GM18502 (cell line): ENCODE measurements at regions not wholly inside any gene's neighbourhood (a gene's known extent, or its start where the extent isn't known, plus 50 kb on each side); places are given as distances from the start of the nearest gene placed in this dataset.
A peak's percentile ranks its signal among the peaks of the same experiment; 100 is the strongest.

ENCODE experiments used
- ATAC-seq: cut with Tn5 transposase; IDR thresholded peaks from one replicate; pipeline ENCODE4 v1.9.1; 2021; ENCODE audit warnings: mild to moderate bottlenecking; ENCODE audit not compliant: unreplicated experiment, poor library complexity

- ATAC-seq = no peak
Observed at GRCh38 chr13:105030851-105031250, 1504.6 kb downstream of the EFNB2 start.

- ATAC-seq = no peak
Observed at GRCh38 chr13:105019073-105019472, 1516.4 kb downstream of the EFNB2 start.

GRCh38 chr13:105016266-105016665, 1519.2 kb downstream of the EFNB2 start:
- ATAC-seq = no peak

GRCh38 chr13:105008604-105009003, 1526.9 kb downstream of the EFNB2 start:
- no peak for ATAC-seq

GRCh38 chr13:105007166-105007808, 1528.2 kb downstream of the EFNB2 start:
- no peak for ATAC-seq

GRCh38 chr13:104996022-104996421, 1539.4 kb downstream of the EFNB2 start:
- ATAC-seq = no peak

GRCh38 chr13:104993708-104994107, 1541.8 kb downstream of the EFNB2 start:
- ATAC-seq = no peak

GRCh38 chr13:104987621-104988020, 1547.8 kb downstream of the EFNB2 start:
- no peak for ATAC-seq

GRCh38 chr13:104984296-104984818, 1551.1 kb downstream of the EFNB2 start:
- peak; percentile 89 for ATAC-seq

GRCh38 chr13:104983601-104984000, 1551.9 kb downstream of the EFNB2 start:
- ATAC-seq = no peak

- ATAC-seq = no peak
Observed at GRCh38 chr13:104980586-104980985, 1554.9 kb downstream of the EFNB2 start.

- ATAC-seq = no peak
Observed at GRCh38 chr13:104979281-104980030, 1556.0 kb downstream of the EFNB2 start.

GRCh38 chr13:104976986-104977385, 1558.5 kb downstream of the EFNB2 start:
- no peak for ATAC-seq

- peak; percentile 87 for ATAC-seq
Observed at GRCh38 chr13:104975272-104975671, 1560.2 kb downstream of the EFNB2 start.

- ATAC-seq = no peak
Observed at GRCh38 chr13:104968876-104969275, 1566.6 kb downstream of the EFNB2 start.

- no peak for ATAC-seq
Observed at GRCh38 chr13:104967836-104968630, 1567.4 kb downstream of the EFNB2 start.

GRCh38 chr13:104967376-104967775, 1568.1 kb downstream of the EFNB2 start:
- ATAC-seq = no peak

- no peak for ATAC-seq
Observed at GRCh38 chr13:104962411-104962810, 1573.1 kb downstream of the EFNB2 start.

- no peak for ATAC-seq
Observed at GRCh38 chr13:104961246-104961645, 1574.2 kb downstream of the EFNB2 start.

GRCh38 chr13:104954210-104954609, 1581.3 kb downstream of the EFNB2 start:
- no peak for ATAC-seq

- ATAC-seq = no peak
Observed at GRCh38 chr13:104953588-104953987, 1581.9 kb downstream of the EFNB2 start.
